Upper lobe of left lung (tissue), 6 donors: ENCODE measurements at regions not wholly inside any gene's neighbourhood (a gene's known extent, or its start where the extent isn't known, plus 50 kb on each side); places are given as distances from the start of the nearest gene placed in this dataset.
A peak's percentile ranks its signal among the peaks of the same experiment; 100 is the strongest.

Source experiments
- ATAC-seq, 2 donors: fragments of 200-7000 bp; cut with Tn5 transposase; one replicate each; pipeline ENCODE4 v1.9.1; 2022; ENCODE audit warnings: mild to moderate bottlenecking in 2 of 2, moderate library complexity in 2 of 2; ENCODE audit not compliant: low FRiP score in 2 of 2
- DNase-seq, 2 donors: peaks; one replicate each; pipeline ENCODE4 v3.0.0-alpha.2; 2019 to 2020
- H3K27ac ChIP-seq, 4 donors: fragments of 200-600 bp; sonication (generic); one replicate each; pipeline ENCODE4 v1.5.1; 2016 to 2019
- H3K27me3 ChIP-seq, 4 donors: fragments of 200-600 bp; sonication (generic); one replicate each; pipeline ENCODE4 v1.5.1; 2017 to 2019
- H3K36me3 ChIP-seq, 4 donors: fragments of 200-600 bp; sonication (generic); one replicate each; pipeline ENCODE4 v1.5.1; 2016 to 2019
- H3K4me1 ChIP-seq, 4 donors: fragments of 200-600 bp; sonication (generic); one replicate each; pipeline ENCODE4 v1.5.1; 2018 to 2019
- H3K4me3 ChIP-seq, 4 donors: fragments of 200-600 bp; sonication (generic); one replicate each; pipeline ENCODE4 v1.5.1; 2017 to 2019; ENCODE audit warnings: mild to moderate bottlenecking in 2 of 4, moderate library complexity in 1 of 4
- H3K9me3 ChIP-seq, 4 donors: fragments of 200-600 bp; sonication (generic); one replicate each; pipeline ENCODE4 v1.5.1; 2018 to 2019
- EP300 ChIP-seq, 4 donors: sonication (generic); formaldehyde crosslinking; IDR thresholded peaks; one replicate each; pipeline ENCODE4 v1.5.1; 2017; ENCODE audit warnings: antibody characterized with exemption in 4 of 4, control low read depth in 2 of 4
- POLR2A ChIP-seq, 4 donors: fragments of 450-650 bp; IDR thresholded peaks; one replicate each; pipeline ENCODE4 v1.5.1; 2016 to 2017; ENCODE audit warnings: antibody characterized with exemption in 4 of 4, mild to moderate bottlenecking in 2 of 4
- POLR2AphosphoS5 ChIP-seq, 2 donors: sonication (generic); formaldehyde crosslinking; IDR thresholded peaks; one replicate each; pipeline ENCODE4 v1.5.1; 2017; ENCODE audit warnings: antibody characterized with exemption in 2 of 2
- WGBS, 2 donors: methylation state at CpG; one replicate each; pipeline ENCODE4 v1.1.5; 2017 to 2018; 5-methylcytosine and 5-hydroxymethylcytosine counted together
- TF ChIP-seq, protein P1 (sequence below), 6 experiments: fragments of 450-650 bp in 4 of 6; fragments of 200-600 bp in 2 of 6; sonication (generic) in 2 of 6; IDR thresholded peaks; one replicate each; pipeline ENCODE4 v1.5.1; 2016 to 2019; ENCODE audit warnings: antibody characterized with exemption in 6 of 6
- donor health status: DM: no; HTN: no; CAD: no; lungs with moderate emphysema.
- donor health status: DM: no; HTN: yes; CAD: no; lungs with severe emphysema.

DNA sequence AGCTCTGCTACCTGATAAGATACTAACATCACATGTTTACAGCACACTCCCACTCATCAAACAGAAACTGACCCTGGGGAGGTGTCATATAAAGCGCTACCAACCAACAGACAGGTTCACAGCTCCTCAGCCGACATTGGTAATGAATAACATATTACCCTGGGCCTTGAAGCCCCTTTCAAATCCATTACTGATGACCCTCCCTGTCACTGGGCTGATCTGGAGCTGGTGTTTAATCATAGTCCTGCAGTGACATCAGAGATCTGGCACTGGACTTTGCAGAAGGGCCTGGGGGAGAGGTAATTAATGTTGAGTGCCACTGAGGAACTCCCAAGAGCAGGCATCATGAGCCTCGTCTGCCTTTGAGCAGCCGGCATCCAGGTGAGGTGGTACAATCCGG lies 306.5 kb upstream of the NFE2L3 start:
- Histone ChIP-seq H3K27ac (peak overlapping the region in 1 of 4 donors; percentile 2), H3K27me3 (no peaks in the 10 kb centered on the region), H3K4me3 (no peak overlapping the region), H3K36me3 (no peaks in the 10 kb centered on the region), H3K9me3 (no peaks in the 10 kb centered on the region), H3K4me1 (peaks cover 1 to 12% (median 6%) of the 10 kb centered on the region in 4 donors)
- ATAC-seq, result no peak
- no peak for DNase-seq
- 79 to 92% methylated on average over 5 of the region's 5 CpGs for WGBS, 2 donors
- TF ChIP-seq, protein P1, sequence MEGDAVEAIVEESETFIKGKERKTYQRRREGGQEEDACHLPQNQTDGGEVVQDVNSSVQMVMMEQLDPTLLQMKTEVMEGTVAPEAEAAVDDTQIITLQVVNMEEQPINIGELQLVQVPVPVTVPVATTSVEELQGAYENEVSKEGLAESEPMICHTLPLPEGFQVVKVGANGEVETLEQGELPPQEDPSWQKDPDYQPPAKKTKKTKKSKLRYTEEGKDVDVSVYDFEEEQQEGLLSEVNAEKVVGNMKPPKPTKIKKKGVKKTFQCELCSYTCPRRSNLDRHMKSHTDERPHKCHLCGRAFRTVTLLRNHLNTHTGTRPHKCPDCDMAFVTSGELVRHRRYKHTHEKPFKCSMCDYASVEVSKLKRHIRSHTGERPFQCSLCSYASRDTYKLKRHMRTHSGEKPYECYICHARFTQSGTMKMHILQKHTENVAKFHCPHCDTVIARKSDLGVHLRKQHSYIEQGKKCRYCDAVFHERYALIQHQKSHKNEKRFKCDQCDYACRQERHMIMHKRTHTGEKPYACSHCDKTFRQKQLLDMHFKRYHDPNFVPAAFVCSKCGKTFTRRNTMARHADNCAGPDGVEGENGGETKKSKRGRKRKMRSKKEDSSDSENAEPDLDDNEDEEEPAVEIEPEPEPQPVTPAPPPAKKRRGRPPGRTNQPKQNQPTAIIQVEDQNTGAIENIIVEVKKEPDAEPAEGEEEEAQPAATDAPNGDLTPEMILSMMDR (IDR thresholded peaks at IDR 0.05), result no peak
- TF ChIP-seq POLR2A (IDR thresholded peaks at IDR 0.05), result no peak
- no peak for TF ChIP-seq POLR2AphosphoS5 (IDR thresholded peaks at IDR 0.05)
- no peak for TF ChIP-seq EP300 (IDR thresholded peaks at IDR 0.05)

DNA sequence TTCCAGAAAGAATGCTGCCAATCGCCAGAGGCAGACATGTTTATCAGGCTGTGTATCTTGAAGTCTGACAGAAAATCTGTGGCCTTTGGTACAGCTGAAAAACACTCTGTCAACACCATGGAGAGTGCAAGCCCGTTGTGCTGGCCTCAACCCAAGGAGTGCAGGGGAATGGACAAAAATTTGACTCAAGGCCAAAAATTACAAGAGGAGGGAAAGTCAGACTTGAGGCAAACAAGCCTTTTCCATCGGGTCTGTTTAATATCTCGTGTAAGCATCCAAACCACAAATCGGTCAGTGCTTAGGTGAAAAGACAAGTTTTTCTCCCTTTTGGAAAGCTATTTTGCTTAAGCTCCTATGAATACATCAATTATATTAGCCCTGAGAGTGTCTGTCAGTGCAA lies 305.3 kb upstream of the NFE2L3 start:
- WGBS, 2 donors, result 41 to 49% methylated on average over 5 of the region's 5 CpGs

DNA sequence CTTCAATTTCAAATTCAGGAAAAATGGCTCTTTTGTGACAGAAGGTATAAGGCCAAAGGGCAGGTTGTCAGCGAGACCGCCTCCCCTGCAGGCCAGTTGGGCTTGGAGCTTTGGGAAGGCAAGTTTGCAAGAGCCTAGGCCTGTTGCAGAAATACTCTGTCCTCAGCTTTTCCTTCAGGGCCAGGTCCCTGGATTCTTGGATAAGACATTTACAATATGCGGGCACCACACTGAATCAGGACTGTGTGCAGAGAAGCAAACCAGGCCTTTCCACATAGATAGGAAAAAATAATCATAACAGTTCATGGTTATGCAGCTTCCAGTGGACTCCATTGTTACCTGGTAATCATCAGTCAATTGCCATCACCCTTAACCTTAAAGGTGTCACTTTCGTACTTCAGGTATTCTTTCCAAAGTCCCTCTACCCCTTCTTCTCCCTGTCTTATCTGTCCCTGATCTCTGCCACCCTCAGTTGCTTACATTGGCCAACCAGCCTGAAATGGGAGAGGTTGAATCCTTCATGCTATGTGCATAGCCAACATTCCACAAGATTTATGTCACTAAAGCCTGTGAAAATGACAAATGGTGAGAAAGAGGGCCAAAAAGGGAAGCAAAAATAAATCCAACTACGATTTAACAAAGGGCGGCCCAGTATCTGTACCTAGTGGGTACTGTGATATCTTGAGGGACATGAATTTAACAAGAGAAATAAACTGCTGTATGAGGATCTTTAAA lies 304.5 kb upstream of the NFE2L3 start:
- no peak for ATAC-seq
- no peak for TF ChIP-seq POLR2A (IDR thresholded peaks at IDR 0.05)
- no peak for TF ChIP-seq POLR2AphosphoS5 (IDR thresholded peaks at IDR 0.05)
- TF ChIP-seq, protein P1 (IDR thresholded peaks at IDR 0.05), result no peak
- TF ChIP-seq EP300 (IDR thresholded peaks at IDR 0.05), result no peak
- Histone ChIP-seq H3K27ac (peak overlapping the region; percentile 4 to 61 (median 24)), H3K36me3 (no peaks in the 10 kb centered on the region), H3K4me3 (no peak overlapping the region), H3K27me3 (peaks cover 0 to 9% (median 6%) of the 10 kb centered on the region in 4 donors), H3K4me1 (peaks cover 13 to 20% (median 17%) of the 10 kb centered on the region in 4 donors), H3K9me3 (no peaks in the 10 kb centered on the region)
- 69 to 77% methylated on average over 6 of the region's 6 CpGs for WGBS, 2 donors
- no peak for DNase-seq

More for the DNA sequence above, 305.3 kb upstream of the NFE2L3 start:
- H3K27me3 ChIP-seq, result peaks cover 0 to under 1% (median under 1%) of the 10 kb centered on the region in 4 donors
- no peaks in the 10 kb centered on the region for H3K36me3 ChIP-seq
- TF ChIP-seq, protein P1 (IDR thresholded peaks at IDR 0.05), result no peak
- peak in 1 of 4 donors; percentile 32 for TF ChIP-seq EP300 (IDR thresholded peaks at IDR 0.05)
- TF ChIP-seq POLR2AphosphoS5 (IDR thresholded peaks at IDR 0.05), result peak; percentile 34 to 75
- peak in 1 of 2 donors; percentile 45 for DNase-seq
- ATAC-seq, result peak; percentile 50 to 61
- H3K4me1 ChIP-seq, result peaks cover 6 to 12% (median 9%) of the 10 kb centered on the region in 4 donors
- no peaks in the 10 kb centered on the region for H3K9me3 ChIP-seq
- H3K27ac ChIP-seq, result peak overlapping the region; percentile 4 to 61 (median 24)
- no peak overlapping the region for H3K4me3 ChIP-seq

DNA sequence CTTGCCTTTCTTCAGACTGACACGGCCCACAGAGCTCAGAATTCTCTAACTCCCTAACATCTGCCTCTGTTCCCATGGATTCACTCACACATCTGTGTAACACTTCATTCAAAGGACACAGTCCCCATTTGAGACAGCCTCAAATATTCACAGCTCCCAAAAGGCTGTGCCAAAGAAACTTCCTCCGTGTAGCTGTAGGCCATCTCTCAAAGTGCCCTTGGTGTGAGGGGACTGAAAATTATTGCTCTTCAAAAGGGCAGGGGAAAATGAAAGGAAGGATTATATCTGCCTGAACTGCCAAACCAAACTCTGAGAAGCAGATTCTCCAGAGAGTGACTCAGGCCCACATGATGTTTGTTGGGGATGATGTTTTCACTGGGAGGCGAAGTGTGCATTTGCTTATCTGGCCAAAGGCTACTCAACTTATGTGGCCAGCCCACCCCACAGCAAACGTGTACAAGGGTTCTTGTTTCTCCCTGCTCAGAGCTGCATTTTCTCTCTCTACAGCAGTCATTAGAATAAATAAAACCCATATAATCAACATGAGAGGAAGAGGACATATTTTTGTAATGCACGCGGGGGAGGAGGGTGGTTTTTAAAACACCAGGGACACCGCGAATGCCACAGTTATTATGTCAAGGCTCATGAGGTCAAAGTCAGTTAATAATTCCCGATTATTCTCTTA lies 302.4 kb upstream of the NFE2L3 start:
- WGBS, 2 donors, result 58 to 66% methylated on average over 9 of the region's 9 CpGs
- Histone ChIP-seq H3K9me3 (no peaks in the 10 kb centered on the region), H3K4me1 (peaks cover 16 to 26% (median 23%) of the 10 kb centered on the region in 4 donors), H3K4me3 (no peak overlapping the region), H3K27ac (peak overlapping the region; percentile 6 to 77 (median 62)), H3K27me3 (peaks cover 0 to 30% (median 17%) of the 10 kb centered on the region in 4 donors), H3K36me3 (no peaks in the 10 kb centered on the region)
- ATAC-seq, result peak; percentile 49 to 72
- TF ChIP-seq POLR2A (IDR thresholded peaks at IDR 0.05) (no peak), EP300 (IDR thresholded peaks at IDR 0.05) (no peak), POLR2AphosphoS5 (IDR thresholded peaks at IDR 0.05) (peak in 1 of 2 donors; percentile 60)
- TF ChIP-seq, protein P1 (IDR thresholded peaks at IDR 0.05), result no peak
- DNase-seq, result no peak
